Loucy (cell line): ENCODE measurements at regions not wholly inside any gene's neighbourhood (a gene's known extent, or its start where the extent isn't known, plus 50 kb on each side); places are given as distances from the start of the nearest gene placed in this dataset.

Experiments
- H2AFZ ChIP-seq: fragments of 200-600 bp; sonication (generic); 2 replicates; pipeline ENCODE4 v1.6.0; 2016; ENCODE audit warnings: antibody characterized with exemption, mild to moderate bottlenecking, low read length, moderate library complexity
- H3F3A ChIP-seq: fragments of 200-600 bp; 2 replicates; pipeline ENCODE4 v1.6.0; 2016; ENCODE audit warnings: antibody characterized with exemption, low read depth, mild to moderate bottlenecking
- H3K27me3 ChIP-seq: fragments of 200-600 bp; sonication (generic); 2 replicates; pipeline ENCODE4 v1.6.1; 2014; ENCODE audit warnings: low read length, mild to moderate bottlenecking; ENCODE audit not compliant: insufficient read depth, poor library complexity, severe bottlenecking
- H3K36me3 ChIP-seq: fragments of 200-600 bp; sonication (generic); 2 replicates; pipeline ENCODE4 v1.6.1; 2016; ENCODE audit warnings: low read length; ENCODE audit not compliant: insufficient read depth
- H3K4me1 ChIP-seq: fragments of 200-600 bp; sonication (generic); 2 replicates; pipeline ENCODE4 v1.5.1; 2014; ENCODE audit warnings: low read length, mild to moderate bottlenecking; ENCODE audit not compliant: insufficient read depth, poor library complexity, severe bottlenecking
- H3K4me2 ChIP-seq: fragments of 200-600 bp; sonication (generic); 2 replicates; pipeline ENCODE4 v1.6.0; 2014; ENCODE audit warnings: antibody characterized with exemption, low read length, low read depth, mild to moderate bottlenecking; ENCODE audit not compliant: poor library complexity, severe bottlenecking
- H3K4me3 ChIP-seq: fragments of 200-600 bp; sonication (generic); 2 replicates; pipeline ENCODE4 v1.5.1; 2014; ENCODE audit warnings: low read length, mild to moderate bottlenecking, mixed read lengths; ENCODE audit not compliant: poor library complexity, severe bottlenecking
- H3K79me2 ChIP-seq: fragments of 200-600 bp; sonication (generic); 2 replicates; pipeline ENCODE4 v1.6.1; 2014; ENCODE audit warnings: low read length; ENCODE audit not compliant: insufficient read depth
- H3K9ac ChIP-seq: fragments of 200-600 bp; sonication (generic); 2 replicates; pipeline ENCODE4 v1.6.0; 2014; ENCODE audit warnings: mild to moderate bottlenecking, low read depth, low read length, moderate library complexity; ENCODE audit not compliant: poor library complexity, severe bottlenecking
- H3K9me2 ChIP-seq: fragments of 200-600 bp; sonication (generic); replicated peaks from 2 replicates; pipeline ENCODE4 v1.6.1; 2016; ENCODE audit warnings: low read depth, low read length, mixed read lengths
- H3K9me3 ChIP-seq: fragments of 200-600 bp; sonication (generic); 2 replicates; pipeline ENCODE4 v1.6.1; 2014; ENCODE audit warnings: mild to moderate bottlenecking, antibody characterized with exemption, low read length, low read depth; ENCODE audit not compliant: insufficient read depth
- H4K20me1 ChIP-seq: fragments of 200-600 bp; sonication (generic); 2 replicates; pipeline ENCODE4 v1.6.0; 2014; ENCODE audit warnings: antibody characterized with exemption, low read length, mild to moderate bottlenecking; ENCODE audit not compliant: insufficient read depth, poor library complexity, severe bottlenecking
- EZH2phosphoT487 ChIP-seq: fragments of 200-600 bp; IDR thresholded peaks from 2 replicates; pipeline ENCODE4 v1.6.1; 2018; ENCODE audit warnings: antibody characterized with exemption, mild to moderate bottlenecking, moderate library complexity, borderline replicate concordance
- TF ChIP-seq, protein P1 (sequence below): fragments of 200-600 bp; sonication (generic); conservative IDR thresholded peaks from 2 replicates; pipeline ENCODE4 v1.5.1; 2014; ENCODE audit warnings: mild to moderate bottlenecking, antibody characterized with exemption, low read length

DNA sequence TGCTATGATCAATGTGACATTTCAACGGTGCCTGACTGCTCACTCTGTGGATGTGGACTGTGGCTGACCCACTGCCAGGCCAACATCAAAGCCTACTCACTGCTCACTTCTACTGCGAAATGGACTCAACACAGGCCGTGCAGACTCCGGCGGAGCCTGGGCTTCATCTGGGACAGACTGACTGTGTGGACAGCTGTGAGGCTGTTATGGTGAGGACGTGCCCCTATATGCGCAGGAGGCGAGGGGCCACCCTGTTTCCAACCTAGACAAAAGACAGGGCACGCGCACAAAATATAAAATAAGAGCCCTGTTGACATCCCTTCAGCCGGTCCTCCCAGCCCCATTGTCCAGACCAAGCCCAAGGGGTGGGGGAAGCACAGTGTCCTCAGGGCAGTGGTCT lies 514.4 kb upstream of the RAB6C start:
- H3K4me2 ChIP-seq, result no peak overlapping the region
- H3K27me3 ChIP-seq, result no peaks in the 10 kb centered on the region
- H3K36me3 ChIP-seq, result no peaks in the 10 kb centered on the region
- H3K9me3 ChIP-seq, result no peaks in the 10 kb centered on the region
- H3F3A ChIP-seq, result no peaks in the 10 kb centered on the region
- H3K9ac ChIP-seq, result no peak overlapping the region
- H3K4me3 ChIP-seq, result no peak overlapping the region
- H3K9me2 ChIP-seq, result no peaks in the 10 kb centered on the region
- H3K79me2 ChIP-seq, result no peaks in the 10 kb centered on the region
- H2AFZ ChIP-seq, result no peak overlapping the region
- no peaks in the 10 kb centered on the region for H3K4me1 ChIP-seq
- no peaks in the 10 kb centered on the region for H4K20me1 ChIP-seq
- TF ChIP-seq, protein P1, sequence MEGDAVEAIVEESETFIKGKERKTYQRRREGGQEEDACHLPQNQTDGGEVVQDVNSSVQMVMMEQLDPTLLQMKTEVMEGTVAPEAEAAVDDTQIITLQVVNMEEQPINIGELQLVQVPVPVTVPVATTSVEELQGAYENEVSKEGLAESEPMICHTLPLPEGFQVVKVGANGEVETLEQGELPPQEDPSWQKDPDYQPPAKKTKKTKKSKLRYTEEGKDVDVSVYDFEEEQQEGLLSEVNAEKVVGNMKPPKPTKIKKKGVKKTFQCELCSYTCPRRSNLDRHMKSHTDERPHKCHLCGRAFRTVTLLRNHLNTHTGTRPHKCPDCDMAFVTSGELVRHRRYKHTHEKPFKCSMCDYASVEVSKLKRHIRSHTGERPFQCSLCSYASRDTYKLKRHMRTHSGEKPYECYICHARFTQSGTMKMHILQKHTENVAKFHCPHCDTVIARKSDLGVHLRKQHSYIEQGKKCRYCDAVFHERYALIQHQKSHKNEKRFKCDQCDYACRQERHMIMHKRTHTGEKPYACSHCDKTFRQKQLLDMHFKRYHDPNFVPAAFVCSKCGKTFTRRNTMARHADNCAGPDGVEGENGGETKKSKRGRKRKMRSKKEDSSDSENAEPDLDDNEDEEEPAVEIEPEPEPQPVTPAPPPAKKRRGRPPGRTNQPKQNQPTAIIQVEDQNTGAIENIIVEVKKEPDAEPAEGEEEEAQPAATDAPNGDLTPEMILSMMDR, result no peak
- TF ChIP-seq EZH2phosphoT487, result no peak

DNA sequence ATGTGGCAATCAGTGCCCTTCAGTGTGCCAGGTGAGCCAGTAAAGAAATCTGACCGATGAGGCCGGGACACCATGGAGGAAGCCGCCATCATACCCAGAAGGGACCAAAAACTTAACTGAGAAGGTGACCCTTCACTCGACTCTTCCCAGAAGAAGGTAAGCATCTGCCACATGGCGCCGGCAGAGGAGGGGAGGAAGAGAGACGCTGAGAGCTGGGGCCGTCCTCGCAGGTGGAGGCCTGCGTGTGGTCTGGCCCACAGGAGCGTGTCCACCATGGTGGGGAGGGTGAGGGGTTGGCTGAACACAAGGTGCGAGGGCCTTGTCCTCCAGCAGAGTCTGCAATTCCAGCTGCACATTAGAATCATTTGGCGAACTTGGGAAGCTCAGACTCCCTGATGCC lies 513.1 kb upstream of the RAB6C start:
- H3K9me3 ChIP-seq, result no peaks in the 10 kb centered on the region
- no peak overlapping the region for H2AFZ ChIP-seq
- no peaks in the 10 kb centered on the region for H3K36me3 ChIP-seq
- H3K79me2 ChIP-seq, result no peaks in the 10 kb centered on the region
- no peak overlapping the region for H3K4me2 ChIP-seq
- no peak overlapping the region for H3K4me3 ChIP-seq
- TF ChIP-seq EZH2phosphoT487, result no peak
- TF ChIP-seq, protein P1, result no peak
- H3F3A ChIP-seq, result no peaks in the 10 kb centered on the region
- no peaks in the 10 kb centered on the region for H3K4me1 ChIP-seq
- no peak overlapping the region for H3K9ac ChIP-seq
- no peaks in the 10 kb centered on the region for H3K9me2 ChIP-seq
- H3K27me3 ChIP-seq, result no peaks in the 10 kb centered on the region
- H4K20me1 ChIP-seq, result no peaks in the 10 kb centered on the region

DNA sequence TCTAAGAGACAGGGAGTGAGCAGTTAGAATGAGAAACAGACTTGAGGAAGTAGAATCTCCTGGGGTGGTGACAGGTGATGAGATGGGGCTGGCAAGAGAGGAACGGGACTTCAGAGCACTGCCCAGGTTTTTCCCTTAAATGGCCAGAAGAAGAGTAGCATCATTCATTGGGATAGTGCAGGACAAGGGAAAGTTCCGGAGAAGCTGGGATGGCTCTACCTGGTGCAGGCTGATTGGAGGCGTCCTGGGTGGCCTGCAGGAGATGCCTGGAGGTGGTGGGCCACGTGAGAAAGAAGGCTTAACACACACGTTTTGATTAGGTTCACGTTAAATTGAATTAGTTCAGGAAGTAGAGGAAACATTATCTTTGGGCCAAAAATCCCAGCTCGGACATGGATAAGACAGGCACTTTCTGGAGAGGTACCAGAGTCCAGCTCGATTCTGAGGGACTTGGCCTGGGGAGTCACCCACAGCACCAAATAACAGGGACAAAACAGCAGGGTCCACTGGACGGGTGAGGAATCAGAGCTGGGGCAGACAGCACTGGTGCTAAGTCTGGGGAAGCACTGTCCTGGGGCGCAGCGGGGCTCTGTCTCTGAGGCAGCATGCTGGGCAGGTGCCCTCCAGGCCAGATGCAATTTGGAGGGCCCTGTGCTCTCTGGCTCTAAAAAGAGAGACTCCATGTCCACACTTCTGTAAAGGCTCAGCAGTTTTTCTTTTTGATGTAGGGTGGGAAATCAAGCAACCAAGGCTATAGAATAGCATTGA lies 512.3 kb upstream of the RAB6C start:
- TF ChIP-seq, protein P1, result no peak
- no peak for TF ChIP-seq EZH2phosphoT487
- no peak overlapping the region for H3K4me2 ChIP-seq

More for the DNA sequence above, 512.3 kb upstream of the RAB6C start:
- Histone ChIP-seq H4K20me1 (no peaks in the 10 kb centered on the region), H2AFZ (no peak overlapping the region), H3K9ac (no peak overlapping the region), H3K9me3 (no peaks in the 10 kb centered on the region), H3K27me3 (no peaks in the 10 kb centered on the region), H3K79me2 (no peaks in the 10 kb centered on the region), H3K9me2 (no peaks in the 10 kb centered on the region), H3F3A (no peaks in the 10 kb centered on the region), H3K4me3 (no peak overlapping the region), H3K4me1 (no peaks in the 10 kb centered on the region), H3K36me3 (no peaks in the 10 kb centered on the region)
